ENCODE measurements at regions not wholly inside any gene's neighbourhood (a gene's known extent, or its start where the extent isn't known, plus 50 kb on each side); places are given as distances from the start of the nearest gene placed in this dataset.

- TF ChIP-seq, protein P1, sequence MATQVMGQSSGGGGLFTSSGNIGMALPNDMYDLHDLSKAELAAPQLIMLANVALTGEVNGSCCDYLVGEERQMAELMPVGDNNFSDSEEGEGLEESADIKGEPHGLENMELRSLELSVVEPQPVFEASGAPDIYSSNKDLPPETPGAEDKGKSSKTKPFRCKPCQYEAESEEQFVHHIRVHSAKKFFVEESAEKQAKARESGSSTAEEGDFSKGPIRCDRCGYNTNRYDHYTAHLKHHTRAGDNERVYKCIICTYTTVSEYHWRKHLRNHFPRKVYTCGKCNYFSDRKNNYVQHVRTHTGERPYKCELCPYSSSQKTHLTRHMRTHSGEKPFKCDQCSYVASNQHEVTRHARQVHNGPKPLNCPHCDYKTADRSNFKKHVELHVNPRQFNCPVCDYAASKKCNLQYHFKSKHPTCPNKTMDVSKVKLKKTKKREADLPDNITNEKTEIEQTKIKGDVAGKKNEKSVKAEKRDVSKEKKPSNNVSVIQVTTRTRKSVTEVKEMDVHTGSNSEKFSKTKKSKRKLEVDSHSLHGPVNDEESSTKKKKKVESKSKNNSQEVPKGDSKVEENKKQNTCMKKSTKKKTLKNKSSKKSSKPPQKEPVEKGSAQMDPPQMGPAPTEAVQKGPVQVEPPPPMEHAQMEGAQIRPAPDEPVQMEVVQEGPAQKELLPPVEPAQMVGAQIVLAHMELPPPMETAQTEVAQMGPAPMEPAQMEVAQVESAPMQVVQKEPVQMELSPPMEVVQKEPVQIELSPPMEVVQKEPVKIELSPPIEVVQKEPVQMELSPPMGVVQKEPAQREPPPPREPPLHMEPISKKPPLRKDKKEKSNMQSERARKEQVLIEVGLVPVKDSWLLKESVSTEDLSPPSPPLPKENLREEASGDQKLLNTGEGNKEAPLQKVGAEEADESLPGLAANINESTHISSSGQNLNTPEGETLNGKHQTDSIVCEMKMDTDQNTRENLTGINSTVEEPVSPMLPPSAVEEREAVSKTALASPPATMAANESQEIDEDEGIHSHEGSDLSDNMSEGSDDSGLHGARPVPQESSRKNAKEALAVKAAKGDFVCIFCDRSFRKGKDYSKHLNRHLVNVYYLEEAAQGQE (IDR thresholded peaks at IDR 0.05; ENCODE audit: insufficient read depth in 1 of 2, low read depth in 2 of 2, low read length in 2 of 2) = no peak
- TF ChIP-seq TAF1 (IDR thresholded peaks at IDR 0.05; ENCODE audit: borderline replicate concordance, insufficient read depth, low read length) (no peak), POLR2AphosphoS5 (IDR thresholded peaks at IDR 0.05; ENCODE audit: low read depth, low read length) (no peak), FOXP2 (optimal IDR thresholded peaks at IDR 0.05; ENCODE audit: borderline replicate concordance, extremely low read depth, extremely low read length, insufficient read depth) (no peak), SIN3A (IDR thresholded peaks at IDR 0.05; ENCODE audit: borderline replicate concordance, insufficient read depth, low read length) (no peak)
These were observed 157.5 kb downstream of the UNC5CL start for GRCh38 chr6:40881501-40881900.

GRCh38 chr6:40880906-40881305 lies 158.1 kb downstream of the UNC5CL start:
- TF ChIP-seq POLR2AphosphoS5 (IDR thresholded peaks at IDR 0.05; ENCODE audit: low read depth, low read length) = no peak
- TF ChIP-seq, protein P1 (IDR thresholded peaks at IDR 0.05; ENCODE audit: insufficient read depth in 1 of 2, low read depth in 2 of 2, low read length in 2 of 2) = no peak
- TF ChIP-seq FOXP2 (optimal IDR thresholded peaks at IDR 0.05; ENCODE audit: borderline replicate concordance, extremely low read depth, extremely low read length, insufficient read depth) = no peak
- TF ChIP-seq TAF1 (IDR thresholded peaks at IDR 0.05; ENCODE audit: borderline replicate concordance, insufficient read depth, low read length) = no peak
- no peak for TF ChIP-seq SIN3A (IDR thresholded peaks at IDR 0.05; ENCODE audit: borderline replicate concordance, insufficient read depth, low read length)

DNA sequence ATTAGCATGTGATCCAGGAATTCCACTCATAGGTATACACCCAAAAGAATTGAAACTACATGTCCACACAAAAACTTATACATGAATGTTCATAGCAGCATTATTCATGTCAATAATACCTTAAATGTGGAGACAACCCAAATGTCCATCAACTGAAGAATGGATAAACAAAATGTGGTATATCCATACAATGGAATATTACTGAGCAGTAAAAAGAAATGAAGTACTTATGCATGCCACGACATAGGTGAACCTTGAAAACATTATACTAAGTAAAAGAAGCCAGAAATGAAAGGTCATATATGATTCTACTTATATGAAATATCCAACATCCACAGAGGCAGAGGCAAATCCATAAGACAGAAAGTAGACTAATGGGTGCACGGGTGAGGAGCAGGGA lies 159.9 kb downstream of the UNC5CL start:
- TF ChIP-seq FOXP2 (optimal IDR thresholded peaks at IDR 0.05; ENCODE audit: borderline replicate concordance, extremely low read depth, extremely low read length, insufficient read depth) = no peak
- no peak for TF ChIP-seq SIN3A (IDR thresholded peaks at IDR 0.05; ENCODE audit: borderline replicate concordance, insufficient read depth, low read length)
- no peak for TF ChIP-seq POLR2AphosphoS5 (IDR thresholded peaks at IDR 0.05; ENCODE audit: low read depth, low read length)
- TF ChIP-seq, protein P1 (IDR thresholded peaks at IDR 0.05; ENCODE audit: insufficient read depth in 1 of 2, low read depth in 2 of 2, low read length in 2 of 2) = no peak
- TF ChIP-seq TAF1 (IDR thresholded peaks at IDR 0.05; ENCODE audit: borderline replicate concordance, insufficient read depth, low read length) = no peak

DNA sequence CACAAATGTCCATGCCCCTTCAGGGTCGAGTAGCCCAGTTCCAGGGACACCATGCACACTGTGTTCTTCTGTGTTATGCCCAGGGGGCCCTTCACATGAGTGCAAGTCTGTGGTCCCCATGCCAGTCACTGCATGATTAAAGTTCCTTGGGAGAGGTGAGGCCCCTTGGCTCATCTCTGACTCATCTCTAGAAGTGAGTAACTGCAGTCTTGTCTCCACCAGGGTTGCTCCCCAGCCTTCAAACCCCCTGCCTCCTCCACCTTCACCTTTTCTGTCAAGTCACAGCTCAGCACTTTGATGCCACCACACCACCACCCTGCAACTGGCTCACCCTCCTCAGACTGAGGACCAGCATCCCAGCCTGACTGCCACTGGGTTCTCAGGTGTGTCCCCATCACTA lies 161.7 kb downstream of the UNC5CL start:
- no peak for TF ChIP-seq POLR2AphosphoS5 (IDR thresholded peaks at IDR 0.05; ENCODE audit: low read depth, low read length)
- TF ChIP-seq TAF1 (IDR thresholded peaks at IDR 0.05; ENCODE audit: borderline replicate concordance, insufficient read depth, low read length) = no peak
- TF ChIP-seq SIN3A (IDR thresholded peaks at IDR 0.05; ENCODE audit: borderline replicate concordance, insufficient read depth, low read length) = no peak
- TF ChIP-seq, protein P1 (IDR thresholded peaks at IDR 0.05; ENCODE audit: insufficient read depth in 1 of 2, low read depth in 2 of 2, low read length in 2 of 2) = no peak
- no peak for TF ChIP-seq FOXP2 (optimal IDR thresholded peaks at IDR 0.05; ENCODE audit: borderline replicate concordance, extremely low read depth, extremely low read length, insufficient read depth)

GRCh38 chr6:40876336-40876735 lies 162.7 kb downstream of the UNC5CL start:
- TF ChIP-seq, protein P1 (IDR thresholded peaks at IDR 0.05; ENCODE audit: insufficient read depth in 1 of 2, low read depth in 2 of 2, low read length in 2 of 2) = no peak
- TF ChIP-seq POLR2AphosphoS5 (IDR thresholded peaks at IDR 0.05; ENCODE audit: low read depth, low read length) = no peak
- TF ChIP-seq FOXP2 (optimal IDR thresholded peaks at IDR 0.05; ENCODE audit: borderline replicate concordance, extremely low read depth, extremely low read length, insufficient read depth) = no peak
- TF ChIP-seq TAF1 (IDR thresholded peaks at IDR 0.05; ENCODE audit: borderline replicate concordance, insufficient read depth, low read length) = no peak
- TF ChIP-seq SIN3A (IDR thresholded peaks at IDR 0.05; ENCODE audit: borderline replicate concordance, insufficient read depth, low read length) = no peak

Data from PFSK-1 (cell line).